NCI-H1930 (cell line): ENCODE measurements at regions not wholly inside any gene's neighbourhood (a gene's known extent, or its start where the extent isn't known, plus 50 kb on each side); places are given as distances from the start of the nearest gene placed in this dataset.
"Not testable (repeated sequence)": the region's sequence is repeated elsewhere in the genome, so short reads cannot be mapped to it uniquely, and the experiment has no call there.

ENCODE experiments used
- DNase-seq, 2 experiments: peaks; one replicate each; lab custom pipeline; 2025; lab: John Stamatoyannopoulos, UW

DNA sequence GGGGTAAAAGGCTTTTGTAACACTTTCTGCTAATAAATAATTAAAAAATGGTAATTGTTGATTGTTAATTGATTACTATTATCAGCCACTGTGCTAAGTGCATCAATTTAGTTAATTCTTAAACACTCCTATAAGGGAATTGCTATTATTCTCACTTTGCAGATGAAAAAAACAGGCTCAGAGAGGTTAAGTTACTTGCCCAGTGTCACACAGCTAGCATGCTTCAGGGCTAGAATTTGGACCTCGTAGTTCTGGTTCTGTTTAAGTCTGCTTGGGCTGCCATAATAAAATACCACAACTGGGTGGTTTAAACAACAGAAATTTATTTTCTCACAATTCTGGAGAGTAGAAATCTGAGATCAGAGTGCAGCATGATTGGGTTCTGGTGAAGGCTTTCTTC lies 164.8 kb upstream of the TBX18 start:
- DNase-seq = no peak

GRCh38 chr6:84927551-84927950 lies 163.2 kb upstream of the TBX18 start:
- no peak for DNase-seq

- DNase-seq = no peak
Observed at GRCh38 chr6:84926189-84927155, 162.1 kb upstream of the TBX18 start.

DNA sequence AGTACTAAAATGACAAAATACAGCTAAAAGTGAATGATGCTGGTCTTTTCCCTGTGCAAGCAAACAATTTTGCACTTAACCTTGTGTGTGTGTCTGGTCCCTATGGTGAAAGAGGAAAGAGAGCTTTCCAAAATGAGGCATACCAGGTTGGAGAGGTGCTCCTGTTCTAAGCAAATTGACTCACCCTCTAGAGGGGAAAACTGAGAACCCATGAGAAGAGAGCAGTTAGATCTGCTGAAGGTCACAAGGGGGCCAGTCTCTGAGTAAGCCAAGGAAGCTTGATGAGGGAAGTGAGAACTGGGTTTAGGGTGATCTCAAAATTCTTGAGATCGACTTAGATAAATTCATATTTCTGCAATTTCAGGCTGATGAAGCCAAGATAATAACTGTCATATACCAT lies 157.5 kb upstream of the TBX18 start:
- no peak for DNase-seq

DNA sequence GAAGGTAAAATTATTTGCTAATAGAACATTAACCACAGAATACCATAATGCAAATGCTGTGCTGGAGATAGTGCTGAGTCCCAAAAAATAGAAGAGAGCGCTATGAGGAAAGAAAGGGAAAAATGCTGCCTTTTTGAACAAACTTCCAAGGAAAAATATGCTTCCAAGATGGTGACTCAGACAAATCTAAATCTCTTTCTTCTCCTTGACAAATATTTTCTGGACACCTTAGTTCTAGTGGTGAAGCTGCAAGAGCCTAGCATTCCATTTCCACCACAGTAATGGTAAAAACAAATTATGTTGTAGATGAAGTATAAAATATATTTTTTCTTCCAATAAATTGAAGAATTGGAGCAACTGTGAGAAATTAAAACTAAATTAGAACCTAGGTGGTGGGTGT lies 155.6 kb upstream of the TBX18 start:
- DNase-seq = no peak

- no peak for DNase-seq
Observed at GRCh38 chr6:84916704-84917103, 152.3 kb upstream of the TBX18 start.

DNA sequence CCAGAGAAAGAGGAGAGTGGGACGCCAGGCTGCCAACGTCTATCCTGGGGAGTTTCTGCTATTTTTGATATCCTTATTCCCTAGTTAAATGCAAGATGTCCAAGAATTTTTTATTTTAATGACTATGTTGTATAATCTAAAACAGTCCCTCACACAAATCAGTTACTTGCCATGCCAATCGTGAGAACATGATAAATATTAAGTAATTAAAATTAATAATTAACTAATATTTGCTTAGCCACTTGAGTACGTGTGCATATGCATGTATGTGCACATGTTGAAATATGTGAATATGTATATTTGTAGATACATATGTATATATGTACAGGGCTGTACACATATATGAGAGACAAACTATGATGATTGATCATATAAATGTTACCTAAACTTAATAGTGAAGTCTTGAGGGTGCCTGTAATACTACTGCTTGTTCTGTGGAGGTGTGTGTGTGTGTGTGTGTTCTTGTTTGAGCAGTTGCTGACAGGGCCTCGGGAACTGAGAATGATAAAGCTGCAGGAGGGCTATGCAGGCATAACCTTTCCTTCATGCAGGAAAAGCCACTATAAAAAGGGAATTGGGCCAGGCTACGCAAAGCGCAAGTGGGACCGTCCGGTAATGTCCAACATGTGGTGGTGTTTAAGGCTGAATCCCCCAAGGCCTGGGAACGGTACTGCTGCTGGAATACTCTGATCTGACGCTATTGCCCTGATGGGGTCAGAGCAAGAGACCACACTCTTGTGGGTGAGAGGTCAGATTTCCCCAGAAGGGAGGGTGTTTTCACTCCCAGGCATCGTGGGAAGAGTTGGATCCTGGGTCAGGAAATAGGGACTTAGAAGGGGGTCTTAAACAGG lies 148.3 kb upstream of the TBX18 start:
- no peak for DNase-seq

DNA sequence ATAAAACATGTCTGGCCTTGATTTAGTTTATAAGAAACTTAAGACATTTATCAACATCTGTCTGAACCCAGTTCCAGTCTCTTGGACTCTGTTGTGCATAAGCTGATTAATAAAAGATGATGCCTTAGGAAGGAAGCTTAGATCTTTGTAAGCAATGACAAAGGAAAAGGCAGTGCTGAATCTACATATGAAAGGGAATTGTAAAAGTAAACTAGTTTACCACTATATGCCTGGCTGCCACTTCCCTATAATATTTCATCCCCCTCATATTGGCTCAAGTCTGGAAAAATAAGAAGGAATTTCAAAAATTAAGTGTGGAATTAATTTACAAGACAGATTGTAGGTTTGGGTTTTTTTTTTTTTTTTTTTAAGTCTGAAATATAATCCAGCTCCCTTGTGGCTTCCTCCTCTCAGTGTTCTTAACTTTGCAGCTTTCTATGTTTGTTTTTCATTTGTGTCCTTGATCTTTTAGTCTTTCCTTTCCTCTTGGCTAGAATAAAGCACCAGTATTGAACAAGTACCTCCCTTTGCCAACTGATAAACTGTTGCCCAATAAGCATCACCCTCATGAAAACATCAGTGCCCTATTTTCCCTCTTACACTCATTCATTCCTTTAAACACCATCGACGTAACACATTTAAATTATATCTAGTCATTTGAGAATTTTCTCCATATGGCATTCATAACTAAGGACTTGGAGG lies 146.7 kb upstream of the TBX18 start:
- DNase-seq = no peak

DNA sequence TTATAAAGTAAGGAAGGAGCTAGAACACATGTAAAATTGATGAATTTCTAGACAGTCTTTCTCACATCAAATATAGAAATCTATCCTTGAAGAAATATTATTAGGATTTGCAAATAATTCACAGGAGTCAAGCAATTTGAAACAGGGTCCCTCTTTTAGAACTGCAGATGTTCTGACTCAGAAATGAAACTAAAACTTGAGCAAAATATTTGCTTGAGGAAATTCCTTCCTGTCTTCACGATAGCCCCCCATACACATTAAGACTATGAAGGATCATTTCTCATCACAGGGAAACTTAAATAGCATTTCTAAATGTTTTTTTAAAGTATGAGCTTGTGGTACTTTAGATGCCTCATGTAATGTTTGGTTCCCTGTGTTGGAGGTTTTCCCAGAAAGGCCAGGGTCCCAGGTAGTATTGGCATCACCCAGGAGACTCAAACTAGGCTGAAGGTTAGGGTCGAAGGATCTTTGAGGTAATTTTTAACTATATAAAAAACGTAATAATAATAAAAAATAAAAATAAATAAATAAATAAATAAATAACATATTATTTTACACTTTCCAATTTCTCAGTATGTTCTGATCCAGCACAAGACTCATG lies 144.0 kb upstream of the TBX18 start:
- no peak for DNase-seq

DNA sequence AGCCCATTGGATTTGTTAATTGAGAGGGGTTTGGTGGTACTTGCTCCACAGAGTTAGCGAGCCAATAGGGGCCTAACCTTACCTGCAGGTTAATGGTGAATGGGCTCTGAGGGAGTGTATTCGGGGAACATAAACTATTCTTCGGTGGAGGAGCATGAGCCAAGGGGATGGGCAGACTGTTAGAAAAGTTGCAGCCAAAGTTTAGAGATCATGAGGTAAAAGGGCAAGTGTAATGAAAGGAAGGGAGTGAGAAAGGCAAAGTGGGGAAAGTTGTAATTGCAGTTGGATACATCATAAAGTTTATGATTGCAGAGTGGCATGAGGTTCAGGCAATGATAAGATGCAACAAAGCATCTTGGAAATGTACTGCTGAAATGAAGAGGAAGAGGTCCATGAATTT lies 142.1 kb upstream of the TBX18 start:
- DNase-seq = no peak

GRCh38 chr6:84905823-84906222 lies 141.4 kb upstream of the TBX18 start:
- no peak for DNase-seq

GRCh38 chr6:84902354-84902928 lies 138.0 kb upstream of the TBX18 start:
- DNase-seq = no peak

DNA sequence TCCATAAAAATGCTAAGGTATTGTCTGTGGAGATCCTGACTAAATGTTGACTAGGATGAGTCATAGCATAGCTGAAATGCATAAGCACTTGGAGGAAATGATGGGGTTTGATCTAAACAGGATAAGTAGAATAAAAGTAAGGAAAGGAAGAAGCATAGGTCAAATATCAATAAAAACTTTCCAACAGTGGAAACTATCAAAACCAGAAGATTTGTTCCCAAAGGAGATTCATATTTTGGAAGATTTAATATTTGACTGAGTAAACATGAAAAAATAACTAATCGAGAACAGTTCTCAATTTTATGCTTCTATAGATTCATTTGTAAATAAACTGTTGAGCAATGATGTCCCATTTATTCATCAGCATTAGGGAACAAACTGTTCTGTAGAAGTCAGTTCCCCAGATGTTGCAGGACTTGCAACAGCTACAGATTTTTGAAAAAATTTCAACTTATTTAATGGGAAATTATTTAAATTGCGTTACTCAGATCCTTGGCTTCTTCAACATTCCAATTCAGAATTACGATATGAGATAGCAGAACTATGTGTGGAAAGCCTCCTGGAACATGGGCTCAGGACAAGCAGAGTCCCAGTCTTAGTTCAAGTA lies 133.7 kb upstream of the TBX18 start:
- DNase-seq = no peak

DNA sequence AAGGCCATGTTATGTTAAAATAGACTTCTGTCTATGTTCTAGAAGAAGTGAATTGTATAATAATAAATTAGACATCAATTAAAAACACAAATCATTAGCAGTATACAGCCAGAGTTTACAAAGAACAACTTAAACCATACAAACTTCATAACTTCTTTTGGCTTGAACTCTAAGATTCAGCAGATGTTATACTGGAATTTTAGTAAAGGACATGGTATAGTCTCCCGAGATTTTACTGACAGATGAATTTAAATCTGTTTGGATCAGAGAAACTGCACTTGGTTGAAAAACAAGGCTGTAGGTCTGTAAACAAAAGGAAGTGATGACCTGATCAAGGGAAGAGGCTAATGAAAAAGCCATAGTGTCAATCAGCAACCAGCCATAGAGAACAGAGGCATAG lies 132.6 kb upstream of the TBX18 start:
- no peak for DNase-seq

GRCh38 chr6:84892671-84893070 lies 128.3 kb upstream of the TBX18 start:
- no peak for DNase-seq

DNA sequence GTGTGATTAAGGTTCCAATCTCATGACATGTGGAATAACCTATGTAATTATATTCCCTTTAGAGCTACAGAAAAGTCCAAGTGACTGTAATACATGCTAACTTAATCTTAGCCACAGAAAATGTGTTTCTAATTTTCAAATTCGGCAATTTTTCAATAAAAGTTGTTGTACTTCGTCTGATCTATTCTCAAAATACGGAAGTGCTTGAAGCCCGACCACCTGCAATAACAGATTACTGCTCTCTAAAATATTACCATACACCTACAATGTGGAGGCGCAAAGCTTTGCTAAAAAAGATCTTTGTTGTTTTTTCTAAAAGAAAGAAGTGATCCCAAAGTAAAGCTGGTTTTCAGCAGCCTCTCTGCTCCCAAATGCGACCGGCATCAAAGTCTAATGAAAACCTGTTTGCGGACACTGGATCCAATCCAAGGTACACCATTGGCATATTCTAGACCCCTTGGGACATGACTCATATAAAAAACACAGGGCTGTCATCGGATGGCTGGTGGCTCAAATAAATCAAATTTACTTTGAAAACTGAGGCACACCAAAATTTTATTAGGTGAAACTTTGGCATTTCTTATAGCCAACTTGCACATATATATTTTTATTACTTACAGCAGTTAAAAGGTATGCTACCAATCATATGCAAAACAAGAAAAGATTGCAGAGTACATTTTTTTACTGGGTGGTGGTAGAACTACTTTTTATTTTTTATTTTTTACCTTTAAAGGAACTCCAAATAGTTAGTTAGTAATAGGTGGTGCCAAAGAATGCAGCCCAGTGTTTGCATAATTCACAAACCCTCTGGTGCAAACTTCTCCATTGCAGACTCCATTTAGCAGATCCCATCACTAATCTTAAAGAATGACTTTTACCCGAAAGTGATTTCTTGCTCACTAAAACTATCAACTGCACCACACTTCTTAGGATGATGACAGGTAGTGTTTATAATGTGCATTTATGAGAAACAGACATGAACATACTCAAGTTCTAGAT lies 118.7 kb upstream of the TBX18 start:
- DNase-seq = peak in 1 of 2 experiments; percentile 17

DNA sequence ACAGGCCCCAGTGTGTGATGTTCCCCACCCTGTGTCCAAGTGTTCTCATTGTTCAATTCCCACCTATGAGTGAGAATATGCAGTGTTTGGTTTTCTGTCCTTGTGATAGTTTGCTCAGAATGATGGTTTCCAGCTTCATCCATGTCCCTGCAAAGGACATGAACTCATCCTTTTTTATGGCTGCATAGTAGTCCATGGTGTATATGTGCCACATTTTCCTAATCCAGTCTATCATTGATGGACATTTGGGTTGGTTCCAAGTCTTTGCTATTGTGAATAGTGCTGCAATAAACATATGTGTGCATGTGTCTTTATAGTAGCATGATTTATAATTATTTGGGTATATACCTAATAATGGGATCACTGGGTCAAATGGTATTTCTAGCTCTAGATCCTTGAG lies 115.0 kb upstream of the TBX18 start:
- not testable (repeated sequence) for DNase-seq

DNA sequence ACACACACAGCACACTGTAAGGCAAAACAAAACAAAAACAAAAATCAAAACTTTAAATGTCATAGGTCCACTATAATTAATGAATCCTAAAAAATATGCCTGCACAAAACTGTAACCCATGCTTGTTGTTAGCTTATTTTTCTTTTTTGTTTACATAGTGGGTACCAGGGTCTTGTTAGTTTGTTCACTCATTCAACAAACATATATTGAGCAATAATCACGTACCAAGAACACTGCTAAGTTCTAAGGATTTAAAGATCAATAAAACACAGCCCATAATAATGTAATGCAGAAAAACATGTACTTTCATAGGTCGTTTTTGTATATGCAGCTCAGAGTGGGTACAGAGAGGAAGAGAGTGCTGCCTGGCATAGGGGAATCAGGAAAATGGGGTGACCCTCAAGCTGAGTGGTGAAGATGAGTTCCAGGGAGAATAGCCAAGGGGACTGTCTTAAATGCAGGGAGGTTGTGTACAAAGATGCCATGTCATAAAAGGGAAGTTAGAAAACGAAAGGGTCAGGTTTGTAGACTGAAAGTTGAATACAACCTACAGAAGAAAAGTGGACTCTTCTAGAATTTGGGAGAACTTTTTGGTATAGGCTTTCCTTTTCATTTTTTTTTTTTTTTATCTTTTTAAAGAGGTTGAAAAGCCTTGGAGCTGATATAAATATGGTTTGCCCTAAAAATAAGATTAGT lies 113.3 kb upstream of the TBX18 start:
- no peak for DNase-seq
